Right lobe of liver (tissue), 6 donors: ENCODE measurements at regions not wholly inside any gene's neighbourhood (a gene's known extent, or its start where the extent isn't known, plus 50 kb on each side); places are given as distances from the start of the nearest gene placed in this dataset.

Source experiments
- ATAC-seq, 4 donors: fragments of 200-7000 bp; cut with Tn5 transposase; one replicate each; pipeline ENCODE4 v1.9.1; 2020; ENCODE audit warnings: mild to moderate bottlenecking in 4 of 4, moderate library complexity in 4 of 4
- DNase-seq, 3 donors: peaks; one replicate each; pipeline ENCODE4 v3.0.0-alpha.2; 2020
- H3K27ac ChIP-seq, 3 donors: fragments of 200-600 bp; one replicate each; pipeline ENCODE4 v1.8.0; 2022
- H3K27me3 ChIP-seq, 2 donors: fragments of 200-600 bp; one replicate each; pipeline ENCODE4 v1.8.0; 2022
- H3K36me3 ChIP-seq, 4 donors: fragments of 200-600 bp; sonication (generic) in 1 of 4; one replicate each; pipeline versions ENCODE4 v1.5.1 to v1.8.0; 2017 to 2022; ENCODE audit warnings: control low read depth in 1 of 4
- H3K4me1 ChIP-seq, 4 donors: fragments of 200-600 bp; sonication (generic) in 1 of 4; one replicate each; pipeline versions ENCODE4 v1.5.1 to v1.8.0; 2017 to 2022; ENCODE audit warnings: control low read depth in 1 of 4
- H3K4me3 ChIP-seq, 3 donors: fragments of 200-600 bp; one replicate each; pipeline ENCODE4 v1.8.0; 2022
- H3K9me3 ChIP-seq, 4 donors: fragments of 200-600 bp; sonication (generic) in 1 of 4; one replicate each; pipeline versions ENCODE4 v1.5.1 to v1.8.0; 2017 to 2022; ENCODE audit warnings: control low read depth in 1 of 4
- CTCF ChIP-seq, 4 donors: fragments of 200-600 bp in 3 of 4; fragments of 450-650 bp in 1 of 4; IDR thresholded peaks; one replicate each; pipeline versions ENCODE4 v1.5.1 to v1.8.0; 2016 to 2022; ENCODE audit warnings: antibody characterized with exemption in 4 of 4, mild to moderate bottlenecking in 2 of 4
- POLR2A ChIP-seq: fragments of 450-650 bp; IDR thresholded peaks from one replicate; pipeline ENCODE4 v1.6.1; 2017; ENCODE audit warnings: antibody characterized with exemption, mild to moderate bottlenecking
- WGBS: methylation state at CpG from one replicate; pipeline ENCODE4 v1.1.6; 2018; ENCODE audit warnings: low coverage, low lambda C conversion rate; ENCODE audit not compliant: insufficient coverage; ENCODE audit errors: missing lambda C conversion rate; 5-methylcytosine and 5-hydroxymethylcytosine counted together
- intact Hi-C, 2 donors: fragments of 100-400 bp; cut with DNase I; formaldehyde crosslinking; loops; one replicate each; pipeline versions ENCODE4 v1.11.2 to v1.14.1; 2022
- donor health status: DM: no; HTN: yes; CAD: no.
- donor health status: DM: no; HTN: no; CAD: no.
- donor health status: DM: no; HTN: no; CAD: no.
- donor health status: DM: no; HTN: yes; CAD: no.
- donor health status: DM: no; HTN: yes; CAD: no.

GRCh38 chr6:137434640-137435039 is 59.6 kb downstream of the OLIG3 start:
- intact Hi-C loops: no loop called here
- DNase-seq (no peak), ATAC-seq (no peak)
- TF ChIP-seq CTCF (IDR thresholded peaks at IDR 0.05) (no peak), POLR2A (no peak)
- whole genome bisulfite sequencing: 65% methylated on average over 4 of the region's 4 CpGs
- Histone ChIP-seq H3K27me3 (no peaks in the 10 kb centered on the region), H3K27ac (no peak overlapping the region), H3K9me3 (no peaks in the 10 kb centered on the region), H3K36me3 (no peaks in the 10 kb centered on the region), H3K4me3 (no peak overlapping the region), H3K4me1 (no peaks in the 10 kb centered on the region)

- DNase-seq: no peak
- no peak overlapping the region for H3K27ac ChIP-seq
- WGBS: 67% methylated on average over 4 of the region's 4 CpGs
- no peak overlapping the region for H3K4me3 ChIP-seq
- H3K36me3 ChIP-seq: no peaks in the 10 kb centered on the region
- TF ChIP-seq CTCF (IDR thresholded peaks at IDR 0.05) (no peak), POLR2A (no peak)
- no peaks in the 10 kb centered on the region for H3K27me3 ChIP-seq
- H3K9me3 ChIP-seq: no peaks in the 10 kb centered on the region
- intact Hi-C loops: no loop called here
- no peaks in the 10 kb centered on the region for H3K4me1 ChIP-seq
- ATAC-seq: no peak
Observed at GRCh38 chr6:137432054-137432611, 62.1 kb downstream of the OLIG3 start.

GRCh38 chr6:137430954-137431353 is 63.2 kb downstream of the OLIG3 start:
- Histone ChIP-seq H3K4me3 (no peak overlapping the region), H3K27me3 (no peaks in the 10 kb centered on the region), H3K9me3 (no peaks in the 10 kb centered on the region), H3K36me3 (no peaks in the 10 kb centered on the region), H3K4me1 (no peaks in the 10 kb centered on the region), H3K27ac (no peak overlapping the region)
- DNase-seq (no peak), ATAC-seq (no peak)
- 39% methylated on average over 2 of the region's 4 CpGs for WGBS
- intact Hi-C loops: no loop called here
- TF ChIP-seq CTCF (IDR thresholded peaks at IDR 0.05) (no peak), POLR2A (no peak)

GRCh38 chr6:137427656-137428290 is 66.4 kb downstream of the OLIG3 start:
- 67% methylated on average over 7 of the region's 7 CpGs for WGBS
- no peak for ATAC-seq

More at GRCh38 chr6:137427656-137428290, 66.4 kb downstream of the OLIG3 start:
- no peak for DNase-seq
- Histone ChIP-seq H3K9me3 (no peaks in the 10 kb centered on the region), H3K36me3 (no peaks in the 10 kb centered on the region), H3K4me1 (no peaks in the 10 kb centered on the region), H3K27me3 (no peaks in the 10 kb centered on the region), H3K4me3 (no peak overlapping the region), H3K27ac (no peak overlapping the region)
- intact Hi-C loops: no loop called here
- TF ChIP-seq CTCF (IDR thresholded peaks at IDR 0.05) (no peak), POLR2A (no peak)
